CD4-positive, alpha-beta T cell treated with Interleukin-10 for 1 hour (primary cell): ENCODE measurements at regions not wholly inside any gene's neighbourhood (a gene's known extent, or its start where the extent isn't known, plus 50 kb on each side); places are given as distances from the start of the nearest gene placed in this dataset.

ENCODE experiments used
- DNase-seq: peaks from one replicate; pipeline ENCODE4 v3.0.0-alpha.2; 2020

DNA sequence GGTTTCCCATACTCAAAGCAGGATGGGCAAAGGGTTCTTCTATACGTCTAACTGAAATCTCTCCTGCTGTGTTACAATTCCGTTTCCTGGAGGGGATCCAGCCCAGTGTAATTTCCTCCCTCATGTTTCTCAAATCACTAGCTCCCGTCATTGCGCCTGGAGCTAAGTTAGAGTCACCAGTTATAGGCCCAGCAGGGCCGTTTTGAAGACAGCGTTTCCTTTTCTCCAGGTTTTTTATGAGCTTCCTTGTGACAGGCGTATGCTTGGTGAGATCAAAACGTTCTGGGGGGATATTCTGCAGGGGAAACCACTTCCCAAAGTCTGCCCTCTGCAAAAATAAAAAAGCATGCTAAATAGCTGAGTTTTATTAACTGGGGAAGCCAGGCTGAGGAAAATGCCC, 53.0 kb upstream of the WWC1 start:
- no peak for DNase-seq

DNA sequence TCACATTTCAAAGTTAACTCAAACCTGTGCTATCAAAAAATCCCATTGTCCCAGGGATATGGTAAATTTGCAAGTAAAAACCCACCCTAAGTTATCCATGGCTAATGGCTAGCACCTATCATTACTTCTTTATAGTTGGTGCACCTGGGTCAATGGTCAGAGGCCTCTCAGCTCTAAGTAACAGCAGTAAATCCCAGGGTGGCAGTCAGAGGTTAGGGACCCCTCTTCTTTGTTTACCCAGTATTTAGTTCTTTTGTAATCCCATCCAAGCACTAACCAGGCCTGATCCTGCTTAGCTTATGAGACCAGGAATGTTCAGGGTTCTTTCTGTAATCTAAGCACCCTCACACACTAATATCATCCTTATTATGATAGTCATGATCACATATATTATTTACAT, 52.1 kb upstream of the WWC1 start:
- DNase-seq = no peak
